Caco-2 (cell line): ENCODE measurements at regions not wholly inside any gene's neighbourhood (a gene's known extent, or its start where the extent isn't known, plus 50 kb on each side); places are given as distances from the start of the nearest gene placed in this dataset.

Experiments
- BruUV-seq: library from RNA; stranded (reverse); fragments of 400-500 nt; replicated peaks from 2 replicates; lab custom pipeline; 2021; lab: Mats Ljungman, UMichigan
- CTCF ChIA-PET: fragments of 300-600 bp; sonication (Branson Sonifier 250); formaldehyde crosslinking; loops from one replicate; lab custom pipeline; 2022; ENCODE audit warnings: antibody characterized with exemption; lab: Charles Lee
- POLR2A ChIA-PET: fragments of 300-600 bp; sonication (Branson Sonifier 250); formaldehyde crosslinking; loops from one replicate; lab custom pipeline; 2022; ENCODE audit warnings: antibody characterized with exemption; lab: Charles Lee
- DNase-seq, 2 experiments: peaks; one replicate each; pipeline versions ENCODE4 v3.0.0 to v3.0.0-alpha.2; 2020 to 2022
- H3K27me3 ChIP-seq: replicated peaks from 2 replicates; pipeline ENCODE4 v1.6.0; 2011; ENCODE audit warnings: low read length; ENCODE audit not compliant: control insufficient read depth, insufficient read depth
- H3K36me3 ChIP-seq: 2 replicates; pipeline ENCODE4 v1.5.1; 2011; ENCODE audit warnings: low read length; ENCODE audit not compliant: control insufficient read depth, insufficient read depth
- H3K4me1 ChIP-seq: fragments of 250-450 bp; sonication (Bioruptor Pico); 2 replicates; pipeline ENCODE4 v1.5.1; 2020; ENCODE audit warnings: mild to moderate bottlenecking
- H3K4me3 ChIP-seq: 2 replicates; pipeline ENCODE4 v1.5.1; 2011; ENCODE audit warnings: low read depth, mild to moderate bottlenecking, control low read depth, low read length
- H3K9me3 ChIP-seq: fragments of 250-450 bp; sonication (Bioruptor Pico); 2 replicates; pipeline ENCODE4 v1.5.1; 2020; ENCODE audit warnings: mild to moderate bottlenecking, moderate library complexity
- H3K27ac Mint-ChIP-seq: one replicate; pipeline ENCODE4 v1.8.0; 2022; ENCODE audit warnings: mixed read lengths; ENCODE audit not compliant: unreplicated experiment
- H3K27me3 Mint-ChIP-seq: one replicate; pipeline ENCODE4 v1.8.0; 2022; ENCODE audit warnings: mixed read lengths; ENCODE audit not compliant: insufficient read depth, unreplicated experiment
- H3K36me3 Mint-ChIP-seq: one replicate; pipeline ENCODE4 v1.8.0; 2022; ENCODE audit warnings: mild to moderate bottlenecking, mixed read lengths; ENCODE audit not compliant: insufficient read depth, unreplicated experiment
- H3K4me1 Mint-ChIP-seq: one replicate; pipeline ENCODE4 v1.8.0; 2022; ENCODE audit warnings: low read depth, mixed read lengths; ENCODE audit not compliant: unreplicated experiment
- H3K4me3 Mint-ChIP-seq: one replicate; pipeline ENCODE4 v1.8.0; 2022; ENCODE audit warnings: mild to moderate bottlenecking, moderate library complexity, mixed read lengths; ENCODE audit not compliant: unreplicated experiment
- H3K9me3 Mint-ChIP-seq: one replicate; pipeline ENCODE4 v1.8.0; 2022; ENCODE audit warnings: mixed read lengths; ENCODE audit not compliant: unreplicated experiment
- CTCF ChIP-seq, 2 experiments: fragments of 200-600 bp in 1 of 2; IDR thresholded peaks; 1 replicate in 1 of 2; 2 replicates in 1 of 2; pipeline versions ENCODE4 v1.5.1 to v1.8.0; 2011 to 2022; ENCODE audit warnings: antibody characterized with exemption in 1 of 2, control low read depth in 1 of 2, inconsistent platforms in 1 of 2, low read depth in 1 of 2, low read length in 1 of 2, mild to moderate bottlenecking in 1 of 2, moderate library complexity in 1 of 2; ENCODE audit not compliant: insufficient read depth in 1 of 2, severe bottlenecking in 1 of 2, unreplicated experiment in 1 of 2
- intact Hi-C: fragments of 100-400 bp; cut with micrococcal nuclease; formaldehyde crosslinking; loops from one replicate; pipeline ENCODE4 v1.10.0; 2022; ENCODE audit not compliant: unreplicated experiment

DNA sequence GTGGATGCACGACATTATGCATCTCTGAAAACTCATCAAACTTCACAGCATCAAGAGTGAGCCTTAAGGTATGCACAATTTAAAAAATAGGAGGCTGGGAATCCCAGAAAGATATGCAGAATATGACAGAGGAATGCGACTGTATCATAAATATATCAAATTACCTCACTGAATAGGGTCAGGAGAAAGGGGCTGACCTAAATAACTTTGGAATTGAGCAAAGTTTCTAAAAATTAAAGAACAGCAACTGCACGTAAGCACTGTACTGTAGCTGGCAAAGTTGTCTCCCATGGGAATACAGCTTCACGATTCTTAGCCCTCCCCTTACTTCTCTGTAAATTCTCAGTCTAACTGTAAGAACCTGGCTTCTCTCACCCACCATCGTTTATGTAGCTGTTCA lies 397.4 kb upstream of the ZFP42 start:
- H3K4me1 ChIP-seq = no peaks in the 10 kb centered on the region
- TF ChIP-seq CTCF (IDR thresholded peaks at IDR 0.05; ENCODE audit: insufficient read depth in 1 of 2, low read depth in 1 of 2, low read length in 1 of 2, severe bottlenecking in 1 of 2, unreplicated experiment in 1 of 2) = no peak
- POLR2A ChIA-PET = no interaction called here
- CTCF ChIA-PET = no interaction called here
- H3K36me3 ChIP-seq = no peaks in the 10 kb centered on the region
- no peaks in the 10 kb centered on the region for H3K27me3 ChIP-seq
- H3K36me3 Mint-ChIP-seq = no peaks in the 10 kb centered on the region
- H3K27me3 Mint-ChIP-seq = no peaks in the 10 kb centered on the region
- H3K4me3 ChIP-seq = no peak overlapping the region
- BruUV-seq = no TSS peak
- H3K9me3 Mint-ChIP-seq = no peaks in the 10 kb centered on the region
- no peak overlapping the region for H3K4me3 Mint-ChIP-seq
- H3K27ac Mint-ChIP-seq = no peak overlapping the region
- no peaks in the 10 kb centered on the region for H3K9me3 ChIP-seq
- H3K4me1 Mint-ChIP-seq = no peaks in the 10 kb centered on the region
- intact Hi-C loops = no loop called here
- no peak for DNase-seq

GRCh38 chr4:187602339-187603092 lies 393.1 kb upstream of the ZFP42 start:
- no peak overlapping the region for H3K4me3 ChIP-seq
- no peak overlapping the region for H3K4me3 Mint-ChIP-seq

More at GRCh38 chr4:187602339-187603092, 393.1 kb upstream of the ZFP42 start:
- BruUV-seq = no TSS peak
- intact Hi-C loops = loop anchor here (10.0 kb wide), 2 partner anchors 482 to 878 kb away; partner anchors contain the start of gene FAT1
- no peaks in the 10 kb centered on the region for H3K36me3 Mint-ChIP-seq
- Histone ChIP-seq H3K27me3 (no peaks in the 10 kb centered on the region), H3K36me3 (no peaks in the 10 kb centered on the region), H3K4me1 (no peaks in the 10 kb centered on the region), H3K9me3 (no peaks in the 10 kb centered on the region)
- H3K27me3 Mint-ChIP-seq = no peaks in the 10 kb centered on the region
- TF ChIP-seq CTCF (IDR thresholded peaks at IDR 0.05; ENCODE audit: insufficient read depth in 1 of 2, low read depth in 1 of 2, low read length in 1 of 2, severe bottlenecking in 1 of 2, unreplicated experiment in 1 of 2) = no peak
- H3K9me3 Mint-ChIP-seq = no peaks in the 10 kb centered on the region
- no peak for DNase-seq
- no peaks in the 10 kb centered on the region for H3K4me1 Mint-ChIP-seq
- ChIA-PET POLR2A (no interaction called here), CTCF (no interaction called here)
- no peak overlapping the region for H3K27ac Mint-ChIP-seq
